DOHH2 (cell line): ENCODE measurements at regions not wholly inside any gene's neighbourhood (a gene's known extent, or its start where the extent isn't known, plus 50 kb on each side); places are given as distances from the start of the nearest gene placed in this dataset.

Experiments used
- H3F3A ChIP-seq: fragments of 200-600 bp; sonication (generic), shearing (Covaris generic); 2 replicates; pipeline ENCODE4 v1.6.0; 2016; ENCODE audit warnings: antibody characterized with exemption, mild to moderate bottlenecking; ENCODE audit not compliant: control insufficient read depth, insufficient read depth
- H3K27ac ChIP-seq: fragments of 200-600 bp; sonication (generic); 2 replicates; pipeline ENCODE4 v1.5.1; 2014; ENCODE audit warnings: low read depth, mild to moderate bottlenecking, low read length, moderate library complexity
- H3K27me3 ChIP-seq: fragments of 200-600 bp; sonication (generic); 2 replicates; pipeline ENCODE4 v1.6.1; 2014; ENCODE audit warnings: mild to moderate bottlenecking, low read length, mixed read lengths; ENCODE audit not compliant: control insufficient read depth
- H3K36me3 ChIP-seq: fragments of 200-600 bp; sonication (generic); 2 replicates; pipeline ENCODE4 v1.6.1; 2014; ENCODE audit warnings: mild to moderate bottlenecking, low read length, moderate library complexity, mixed read lengths; ENCODE audit not compliant: control insufficient read depth
- H3K4me1 ChIP-seq: fragments of 200-600 bp; sonication (generic); 2 replicates; pipeline ENCODE4 v1.6.1; 2014; ENCODE audit warnings: mild to moderate bottlenecking, low read length, mixed read lengths; ENCODE audit not compliant: control insufficient read depth
- H3K4me2 ChIP-seq: fragments of 200-600 bp; sonication (generic); 2 replicates; pipeline ENCODE4 v1.6.0; 2014; ENCODE audit warnings: mild to moderate bottlenecking, low read length, moderate library complexity
- H3K4me3 ChIP-seq: fragments of 200-600 bp; sonication (generic); 2 replicates; pipeline ENCODE4 v1.5.1; 2014; ENCODE audit warnings: mild to moderate bottlenecking, low read length, mixed read lengths
- H3K79me2 ChIP-seq: fragments of 200-600 bp; sonication (generic); 2 replicates; pipeline ENCODE4 v1.6.1; 2014; ENCODE audit warnings: mild to moderate bottlenecking, low read length, mixed read lengths; ENCODE audit not compliant: control insufficient read depth
- H3K9me2 ChIP-seq: fragments of 200-600 bp; sonication (generic); replicated peaks from 2 replicates; pipeline ENCODE4 v1.6.1; 2014; ENCODE audit warnings: mild to moderate bottlenecking, low read length, mixed read lengths; ENCODE audit not compliant: control insufficient read depth
- H3K9me3 ChIP-seq: fragments of 200-600 bp; sonication (generic); 2 replicates; pipeline ENCODE4 v1.6.1; 2014; ENCODE audit warnings: antibody characterized with exemption, low read length, mixed read lengths; ENCODE audit not compliant: control insufficient read depth, insufficient read depth
- H4K20me1 ChIP-seq: fragments of 200-600 bp; sonication (generic); 2 replicates; pipeline ENCODE4 v1.6.0; 2014; ENCODE audit warnings: low read depth, mild to moderate bottlenecking, antibody characterized with exemption, low read length, moderate library complexity; ENCODE audit not compliant: control insufficient read depth, insufficient read depth
- EZH2phosphoT487 ChIP-seq: fragments of 200-600 bp; sonication (generic); IDR thresholded peaks from 2 replicates; pipeline ENCODE4 v1.6.1; 2017; ENCODE audit warnings: borderline replicate concordance, mild to moderate bottlenecking, antibody characterized with exemption, low read length, moderate library complexity, mixed read lengths
- TF ChIP-seq, protein P1 (sequence below): fragments of 200-600 bp; sonication (generic); IDR thresholded peaks from one replicate; pipeline ENCODE4 v1.5.1; 2014; ENCODE audit warnings: antibody characterized with exemption, mild to moderate bottlenecking, low read depth, low read length; ENCODE audit not compliant: poor library complexity, severe bottlenecking

DNA sequence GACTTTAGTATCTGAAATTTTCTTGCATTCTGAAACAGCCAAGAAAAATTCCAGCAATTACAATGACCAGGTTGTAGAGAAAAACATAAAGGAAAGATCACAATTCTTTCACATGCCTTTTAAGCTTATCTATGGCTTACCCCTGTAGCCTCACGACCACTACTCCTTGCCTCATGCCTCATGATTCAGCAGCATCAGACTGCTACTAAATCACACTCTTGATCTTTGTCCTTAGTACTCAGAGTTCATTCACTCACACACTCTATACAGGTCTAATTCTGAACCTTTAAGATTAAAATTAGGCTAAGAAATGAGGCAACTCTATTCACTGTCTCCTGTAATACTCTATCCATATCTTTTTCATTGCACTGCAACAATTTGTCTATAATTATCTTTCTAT is 415.1 kb downstream of the MLLT3 start:
- Histone ChIP-seq H3K4me3 (no peak overlapping the region), H4K20me1 (no peaks in the 10 kb centered on the region), H3K4me2 (no peak overlapping the region), H3K36me3 (no peaks in the 10 kb centered on the region), H3F3A (no peaks in the 10 kb centered on the region), H3K27ac (no peak overlapping the region), H3K9me2 (no peaks in the 10 kb centered on the region), H3K27me3 (peaks cover 8% of the 10 kb centered on the region; the same call in 1 of the 2 replicates), H3K9me3 (no peaks in the 10 kb centered on the region), H3K79me2 (no peaks in the 10 kb centered on the region), H3K4me1 (no peaks in the 10 kb centered on the region)
- TF ChIP-seq, protein P1, sequence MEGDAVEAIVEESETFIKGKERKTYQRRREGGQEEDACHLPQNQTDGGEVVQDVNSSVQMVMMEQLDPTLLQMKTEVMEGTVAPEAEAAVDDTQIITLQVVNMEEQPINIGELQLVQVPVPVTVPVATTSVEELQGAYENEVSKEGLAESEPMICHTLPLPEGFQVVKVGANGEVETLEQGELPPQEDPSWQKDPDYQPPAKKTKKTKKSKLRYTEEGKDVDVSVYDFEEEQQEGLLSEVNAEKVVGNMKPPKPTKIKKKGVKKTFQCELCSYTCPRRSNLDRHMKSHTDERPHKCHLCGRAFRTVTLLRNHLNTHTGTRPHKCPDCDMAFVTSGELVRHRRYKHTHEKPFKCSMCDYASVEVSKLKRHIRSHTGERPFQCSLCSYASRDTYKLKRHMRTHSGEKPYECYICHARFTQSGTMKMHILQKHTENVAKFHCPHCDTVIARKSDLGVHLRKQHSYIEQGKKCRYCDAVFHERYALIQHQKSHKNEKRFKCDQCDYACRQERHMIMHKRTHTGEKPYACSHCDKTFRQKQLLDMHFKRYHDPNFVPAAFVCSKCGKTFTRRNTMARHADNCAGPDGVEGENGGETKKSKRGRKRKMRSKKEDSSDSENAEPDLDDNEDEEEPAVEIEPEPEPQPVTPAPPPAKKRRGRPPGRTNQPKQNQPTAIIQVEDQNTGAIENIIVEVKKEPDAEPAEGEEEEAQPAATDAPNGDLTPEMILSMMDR: no peak
- TF ChIP-seq EZH2phosphoT487: no peak

DNA sequence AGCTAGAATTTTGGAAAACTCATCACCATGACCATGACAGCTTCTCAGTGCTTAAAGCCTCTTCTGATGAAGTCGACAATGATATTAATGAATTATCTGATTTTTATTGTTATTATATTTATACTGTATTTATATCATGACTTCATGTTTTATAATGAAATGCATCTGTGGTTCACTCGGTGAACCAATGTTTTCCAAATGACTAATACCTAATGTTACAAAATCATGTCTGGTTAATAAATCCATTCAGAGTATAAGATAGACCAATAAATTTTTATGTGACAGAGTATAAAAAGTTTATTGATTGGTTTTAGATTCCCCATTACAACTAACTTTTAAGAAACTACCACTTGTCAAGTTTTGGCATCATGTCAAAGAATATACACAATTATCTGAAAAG is 416.5 kb downstream of the MLLT3 start:
- H3F3A ChIP-seq: no peaks in the 10 kb centered on the region
- H3K9me3 ChIP-seq: no peaks in the 10 kb centered on the region
- H3K27ac ChIP-seq: no peak overlapping the region
- TF ChIP-seq, protein P1: no peak
- TF ChIP-seq EZH2phosphoT487: no peak
- H3K4me1 ChIP-seq: no peaks in the 10 kb centered on the region
- H3K27me3 ChIP-seq: peaks cover 8% of the 10 kb centered on the region; the same call in 1 of the 2 replicates
- H4K20me1 ChIP-seq: no peaks in the 10 kb centered on the region
- no peaks in the 10 kb centered on the region for H3K9me2 ChIP-seq
- no peak overlapping the region for H3K4me2 ChIP-seq
- H3K4me3 ChIP-seq: no peak overlapping the region
- H3K36me3 ChIP-seq: no peaks in the 10 kb centered on the region
- no peaks in the 10 kb centered on the region for H3K79me2 ChIP-seq

DNA sequence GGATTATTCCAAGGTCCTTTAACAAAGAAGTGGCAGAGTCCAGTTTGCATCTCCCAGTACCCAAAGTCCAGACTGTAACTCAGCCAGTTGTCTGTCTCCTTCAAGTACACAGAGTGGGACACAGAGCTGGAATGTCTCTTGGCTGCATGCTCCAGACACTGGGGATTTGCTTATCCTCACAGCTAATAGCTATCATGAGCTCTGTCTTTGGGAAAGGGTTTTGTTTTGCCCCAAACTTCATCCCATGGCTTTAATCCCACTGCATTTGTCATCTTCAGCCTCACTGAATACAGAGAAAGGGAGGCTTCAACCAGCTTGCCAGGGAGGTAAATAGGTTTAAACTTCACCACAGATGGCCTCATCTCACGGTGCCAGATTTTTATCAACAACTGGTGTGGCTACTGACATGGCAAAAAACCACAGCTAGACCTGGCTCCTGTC is 412.2 kb upstream of the SLC24A2 start:
- Histone ChIP-seq H3K79me2 (no peaks in the 10 kb centered on the region), H4K20me1 (no peaks in the 10 kb centered on the region), H3F3A (no peaks in the 10 kb centered on the region), H3K9me2 (no peaks in the 10 kb centered on the region), H3K9me3 (0 out of 2 replicates have a peak, but pooled peaks cover 4% of the 10 kb centered on the region), H3K4me2 (no peak overlapping the region), H3K4me1 (no peaks in the 10 kb centered on the region), H3K27ac (no peak overlapping the region), H3K4me3 (no peak overlapping the region), H3K36me3 (no peaks in the 10 kb centered on the region), H3K27me3 (no peaks in the 10 kb centered on the region)
- TF ChIP-seq, protein P1: no peak
- no peak for TF ChIP-seq EZH2phosphoT487

DNA sequence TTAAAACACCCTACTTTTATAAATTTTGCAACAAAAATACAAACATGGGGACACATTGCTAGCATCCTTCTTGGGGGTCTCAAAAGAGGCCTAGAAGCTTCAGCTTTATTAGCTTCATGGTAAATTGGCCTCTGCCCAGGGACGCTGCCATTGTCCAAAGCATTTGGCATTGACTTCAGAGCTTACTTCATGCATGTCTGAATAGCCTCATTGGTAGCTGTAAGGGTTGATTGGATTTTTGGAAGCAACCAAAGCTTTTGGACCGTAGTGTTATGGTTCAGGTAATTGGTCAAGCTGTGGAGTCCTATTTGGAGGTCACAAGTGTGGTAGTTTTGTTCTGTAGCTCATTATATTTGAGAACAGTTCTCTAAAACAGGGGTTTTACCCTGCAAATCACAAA is 411.7 kb upstream of the SLC24A2 start:
- no peaks in the 10 kb centered on the region for H3K36me3 ChIP-seq
- no peak overlapping the region for H3K27ac ChIP-seq
- H3K4me1 ChIP-seq: no peaks in the 10 kb centered on the region
- TF ChIP-seq, protein P1: no peak
- no peak for TF ChIP-seq EZH2phosphoT487
- H3K4me2 ChIP-seq: no peak overlapping the region
- no peaks in the 10 kb centered on the region for H4K20me1 ChIP-seq
- no peaks in the 10 kb centered on the region for H3K27me3 ChIP-seq
- H3F3A ChIP-seq: no peaks in the 10 kb centered on the region
- no peaks in the 10 kb centered on the region for H3K9me2 ChIP-seq
- no peak overlapping the region for H3K4me3 ChIP-seq
- H3K79me2 ChIP-seq: no peaks in the 10 kb centered on the region
- H3K9me3 ChIP-seq: 0 out of 2 replicates have a peak, but pooled peaks cover 4% of the 10 kb centered on the region
